HG03520 (cell line): ENCODE measurements at regions not wholly inside any gene's neighbourhood (a gene's known extent, or its start where the extent isn't known, plus 50 kb on each side); places are given as distances from the start of the nearest gene placed in this dataset.

Experiments
- ATAC-seq: cut with Tn5 transposase; IDR thresholded peaks from one replicate; pipeline ENCODE4 v1.9.1; 2021; ENCODE audit warnings: mild to moderate bottlenecking, moderate library complexity; ENCODE audit not compliant: unreplicated experiment

- ATAC-seq: no peak
These were observed 885.3 kb downstream of the SI start for GRCh38 chr3:164192974-164193373.

- ATAC-seq: no peak
These were observed 887.7 kb downstream of the SI start for GRCh38 chr3:164190566-164190965.

GRCh38 chr3:164186095-164186494 lies 892.2 kb downstream of the SI start:
- ATAC-seq: no peak

- no peak for ATAC-seq
These were observed 899.1 kb downstream of the SI start for GRCh38 chr3:164179110-164179774.

GRCh38 chr3:164174059-164174458 lies 904.2 kb downstream of the SI start:
- no peak for ATAC-seq

- no peak for ATAC-seq
These were observed 922.9 kb downstream of the SI start for GRCh38 chr3:164155400-164155799.

- ATAC-seq: no peak
These were observed 933.5 kb downstream of the SI start for GRCh38 chr3:164144824-164145223.

GRCh38 chr3:164132878-164133277 lies 945.4 kb downstream of the SI start:
- no peak for ATAC-seq

GRCh38 chr3:164113371-164114332 lies 964.6 kb downstream of the SI start:
- ATAC-seq: no peak

GRCh38 chr3:164096352-164096751 lies 981.9 kb downstream of the SI start:
- ATAC-seq: no peak

GRCh38 chr3:164095949-164096348 lies 982.3 kb downstream of the SI start:
- ATAC-seq: no peak

GRCh38 chr3:164095279-164095678 lies 983.0 kb downstream of the SI start:
- ATAC-seq: no peak

- ATAC-seq: no peak
These were observed 983.8 kb downstream of the SI start for GRCh38 chr3:164094546-164094945.

- ATAC-seq: no peak
These were observed 998.1 kb downstream of the SI start for GRCh38 chr3:164080208-164080607.

GRCh38 chr3:164064298-164064697 lies 1014.0 kb downstream of the SI start:
- ATAC-seq: no peak

- ATAC-seq: no peak
These were observed 1017.4 kb downstream of the SI start for GRCh38 chr3:164060923-164061322.

GRCh38 chr3:164049847-164050246 lies 1028.4 kb downstream of the SI start:
- no peak for ATAC-seq

GRCh38 chr3:164048451-164048850 lies 1029.8 kb downstream of the SI start:
- ATAC-seq: no peak

GRCh38 chr3:164040991-164041390 lies 1037.3 kb downstream of the SI start:
- no peak for ATAC-seq

GRCh38 chr3:164030194-164030593 lies 1048.1 kb downstream of the SI start:
- ATAC-seq: no peak

GRCh38 chr3:164024786-164025185 lies 1053.5 kb downstream of the SI start:
- ATAC-seq: no peak

GRCh38 chr3:164023480-164023879 lies 1054.8 kb downstream of the SI start:
- ATAC-seq: no peak
